HepG2 (cell line): ENCODE measurements at regions not wholly inside any gene's neighbourhood (a gene's known extent, or its start where the extent isn't known, plus 50 kb on each side); places are given as distances from the start of the nearest gene placed in this dataset.

ENCODE experiments used
- CEBPB ChIP-seq: IDR thresholded peaks from 2 replicates; pipeline ENCODE4 v1.6.1; 2011; ENCODE audit warnings: low read depth, low read length, improper control_type of control experiment, borderline replicate concordance
- HHEX ChIP-seq: IDR thresholded peaks from 2 replicates; pipeline ENCODE4 v1.6.1; 2016; ENCODE audit warnings: control low read depth
- MED8 ChIP-seq: sonication (generic); formaldehyde crosslinking; IDR thresholded peaks from 2 replicates; pipeline ENCODE4 v1.8.1; 2023; ENCODE audit warnings: mild to moderate bottlenecking, missing genetic modification reagents; ENCODE audit not compliant: insufficient replicate concordance
- ZNF143 ChIP-seq: sonication (generic); formaldehyde crosslinking; IDR thresholded peaks from 2 replicates; pipeline ENCODE4 v1.4.0; 2020; ENCODE audit warnings: missing genetic modification reagents
- ZNF546 ChIP-seq: sonication (generic); formaldehyde crosslinking; conservative IDR thresholded peaks from 2 replicates; pipeline ENCODE4 v1.8.1; 2023; ENCODE audit warnings: mild to moderate bottlenecking, missing genetic modification reagents

- TF ChIP-seq ZNF143 (no peak), HHEX (no peak), ZNF546 (no peak), MED8 (CRISPR knock-in tag) (no peak), CEBPB (no peak)
Observed at GRCh38 chr6:98775205-98775604, 59.2 kb upstream of the POU3F2 start.
